ENCODE measurements at regions not wholly inside any gene's neighbourhood (a gene's known extent, or its start where the extent isn't known, plus 50 kb on each side); places are given as distances from the start of the nearest gene placed in this dataset.

DNA sequence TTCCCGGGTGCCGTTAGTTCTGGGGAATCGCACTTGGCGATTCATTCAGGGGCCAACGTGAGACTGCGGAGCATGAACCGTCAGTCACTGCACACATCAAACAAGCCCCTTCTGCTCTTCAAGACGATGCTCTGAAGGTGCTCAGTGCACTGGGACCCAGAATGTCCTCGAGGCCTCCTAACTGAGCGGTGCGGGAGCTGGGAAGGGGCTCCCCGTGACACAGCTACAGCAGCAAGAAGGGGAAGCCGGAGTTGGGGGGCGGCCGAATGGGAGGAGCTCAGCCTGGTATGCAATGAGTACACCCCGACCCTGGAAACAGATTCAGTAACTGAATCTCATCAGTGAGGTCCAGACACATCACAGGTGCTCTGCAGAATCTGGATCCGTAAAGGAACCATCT lies 150.8 kb downstream of the SHANK2 start:
- TF ChIP-seq, protein P1, sequence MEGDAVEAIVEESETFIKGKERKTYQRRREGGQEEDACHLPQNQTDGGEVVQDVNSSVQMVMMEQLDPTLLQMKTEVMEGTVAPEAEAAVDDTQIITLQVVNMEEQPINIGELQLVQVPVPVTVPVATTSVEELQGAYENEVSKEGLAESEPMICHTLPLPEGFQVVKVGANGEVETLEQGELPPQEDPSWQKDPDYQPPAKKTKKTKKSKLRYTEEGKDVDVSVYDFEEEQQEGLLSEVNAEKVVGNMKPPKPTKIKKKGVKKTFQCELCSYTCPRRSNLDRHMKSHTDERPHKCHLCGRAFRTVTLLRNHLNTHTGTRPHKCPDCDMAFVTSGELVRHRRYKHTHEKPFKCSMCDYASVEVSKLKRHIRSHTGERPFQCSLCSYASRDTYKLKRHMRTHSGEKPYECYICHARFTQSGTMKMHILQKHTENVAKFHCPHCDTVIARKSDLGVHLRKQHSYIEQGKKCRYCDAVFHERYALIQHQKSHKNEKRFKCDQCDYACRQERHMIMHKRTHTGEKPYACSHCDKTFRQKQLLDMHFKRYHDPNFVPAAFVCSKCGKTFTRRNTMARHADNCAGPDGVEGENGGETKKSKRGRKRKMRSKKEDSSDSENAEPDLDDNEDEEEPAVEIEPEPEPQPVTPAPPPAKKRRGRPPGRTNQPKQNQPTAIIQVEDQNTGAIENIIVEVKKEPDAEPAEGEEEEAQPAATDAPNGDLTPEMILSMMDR (IDR thresholded peaks at IDR 0.05; ENCODE audit: insufficient read depth, low read depth, low read length) = no peak
- TF ChIP-seq EZH2 (IDR thresholded peaks at IDR 0.05; ENCODE audit: insufficient read depth, low read length) = no peak
